Activated CD8-positive, alpha-beta T cell treated with anti-CD3 and anti-CD28 coated beads for 36 hours (primary cell): ENCODE measurements at regions not wholly inside any gene's neighbourhood (a gene's known extent, or its start where the extent isn't known, plus 50 kb on each side); places are given as distances from the start of the nearest gene placed in this dataset.

ENCODE experiments used
- ATAC-seq: fragments of 200-7000 bp; cut with Tn5 transposase; one replicate; pipeline ENCODE4 v1.10.0; 2021; ENCODE audit warnings: mild to moderate bottlenecking, moderate library complexity
- CTCF ChIA-PET: fragments of 350-600 bp; sonication (Branson Sonifier 250); formaldehyde crosslinking; loops from one replicate; lab custom pipeline; 2021; ENCODE audit warnings: antibody characterized with exemption; lab: Charles Lee
- POLR2A ChIA-PET: fragments of 350-600 bp; sonication (Branson Sonifier 250); formaldehyde crosslinking; loops from one replicate; lab custom pipeline; 2021; ENCODE audit warnings: antibody characterized with exemption; lab: Charles Lee
- DNase-seq: peaks from one replicate; pipeline ENCODE4 v3.0.0-alpha.2; 2020
- H3K27ac Mint-ChIP-seq: one replicate; pipeline ENCODE4 v1.8.0; 2021; ENCODE audit warnings: mild to moderate bottlenecking, mixed read lengths
- H3K27me3 Mint-ChIP-seq: one replicate; pipeline ENCODE4 v1.8.0; 2021; ENCODE audit warnings: mixed read lengths
- H3K36me3 Mint-ChIP-seq: one replicate; pipeline ENCODE4 v1.8.0; 2021; ENCODE audit warnings: low read depth, mixed read lengths
- H3K4me1 Mint-ChIP-seq: one replicate; pipeline ENCODE4 v1.8.0; 2021; ENCODE audit warnings: low read depth, mixed read lengths
- H3K4me3 Mint-ChIP-seq: one replicate; pipeline ENCODE4 v1.8.0; 2021; ENCODE audit warnings: mild to moderate bottlenecking, moderate library complexity, mixed read lengths
- H3K9me3 Mint-ChIP-seq: one replicate; pipeline ENCODE4 v1.8.0; 2021; ENCODE audit warnings: mixed read lengths
- CTCF ChIP-seq: fragments of 200-600 bp; IDR thresholded peaks from one replicate; pipeline ENCODE4 v1.8.0; 2022; ENCODE audit warnings: antibody characterized with exemption, mild to moderate bottlenecking
- intact Hi-C: fragments of 100-400 bp; cut with micrococcal nuclease; formaldehyde crosslinking; loops from one replicate; pipeline ENCODE4 v1.10.0; 2022

- DNase-seq (no peak), ATAC-seq (no peak)
- Mint-ChIP-seq H3K27me3 (no peaks in the 10 kb centered on the region), H3K9me3 (peaks cover 6% of the 10 kb centered on the region), H3K27ac (no peak overlapping the region), H3K4me3 (no peak overlapping the region), H3K4me1 (no peaks in the 10 kb centered on the region), H3K36me3 (no peaks in the 10 kb centered on the region)
- ChIA-PET POLR2A (no interaction called here), CTCF (no interaction called here)
- intact Hi-C loops, result no loop called here
- no peak for TF ChIP-seq CTCF
These were observed 325.2 kb downstream of the TLR4 start for GRCh38 chr9:118029425-118029824.

- POLR2A ChIA-PET, result no interaction called here
These were observed 330.5 kb downstream of the TLR4 start for GRCh38 chr9:118034701-118035100.

GRCh38 chr9:118038713-118039112 is 334.5 kb downstream of the TLR4 start:
- Mint-ChIP-seq H3K36me3 (no peaks in the 10 kb centered on the region), H3K4me3 (no peak overlapping the region), H3K27ac (no peak overlapping the region), H3K9me3 (no peaks in the 10 kb centered on the region), H3K4me1 (no peaks in the 10 kb centered on the region), H3K27me3 (no peaks in the 10 kb centered on the region)
- no peak for TF ChIP-seq CTCF
- DNase-seq, result no peak
- intact Hi-C loops, result no loop called here
- ATAC-seq, result no peak
- POLR2A ChIA-PET, result no interaction called here
- CTCF ChIA-PET, result no interaction called here

More at GRCh38 chr9:118034701-118035100, 330.5 kb downstream of the TLR4 start:
- H3K36me3 Mint-ChIP-seq, result no peaks in the 10 kb centered on the region
- no peaks in the 10 kb centered on the region for H3K4me1 Mint-ChIP-seq
- no peak overlapping the region for H3K4me3 Mint-ChIP-seq
- no peaks in the 10 kb centered on the region for H3K27me3 Mint-ChIP-seq
- no peak overlapping the region for H3K27ac Mint-ChIP-seq
- DNase-seq (no peak), ATAC-seq (no peak)
- no peak for TF ChIP-seq CTCF
- intact Hi-C loops, result no loop called here
- H3K9me3 Mint-ChIP-seq, result peaks cover 5% of the 10 kb centered on the region
- CTCF ChIA-PET, result no interaction called here

GRCh38 chr9:118058227-118058626 is 354.0 kb downstream of the TLR4 start:
- Mint-ChIP-seq H3K9me3 (peaks cover 5% of the 10 kb centered on the region), H3K4me1 (no peaks in the 10 kb centered on the region), H3K4me3 (no peak overlapping the region), H3K36me3 (no peaks in the 10 kb centered on the region), H3K27ac (no peak overlapping the region), H3K27me3 (no peaks in the 10 kb centered on the region)
- intact Hi-C loops, result no loop called here
- CTCF ChIA-PET, result no interaction called here
- ATAC-seq, result no peak
- POLR2A ChIA-PET, result no interaction called here
- no peak for DNase-seq
- TF ChIP-seq CTCF, result no peak

- no peak overlapping the region for H3K4me3 Mint-ChIP-seq
- TF ChIP-seq CTCF, result no peak
- peaks cover 5% of the 10 kb centered on the region for H3K9me3 Mint-ChIP-seq
- CTCF ChIA-PET, result no interaction called here
- H3K36me3 Mint-ChIP-seq, result no peaks in the 10 kb centered on the region
- no peak for ATAC-seq
- DNase-seq, result peak; percentile 9
- no peaks in the 10 kb centered on the region for H3K4me1 Mint-ChIP-seq
- no peak overlapping the region for H3K27ac Mint-ChIP-seq
- POLR2A ChIA-PET, result no interaction called here
- H3K27me3 Mint-ChIP-seq, result no peaks in the 10 kb centered on the region
- intact Hi-C loops, result no loop called here
These were observed 355.5 kb downstream of the TLR4 start for GRCh38 chr9:118059484-118060278.
